HepG2 (cell line): ENCODE measurements at regions not wholly inside any gene's neighbourhood (a gene's known extent, or its start where the extent isn't known, plus 50 kb on each side); places are given as distances from the start of the nearest gene placed in this dataset.
A peak's percentile ranks its signal among the peaks of the same experiment; 100 is the strongest.

Experiments
- DNMT3B ChIP-seq: conservative IDR thresholded peaks from 2 replicates; pipeline ENCODE4 v1.6.1; 2016; ENCODE audit warnings: missing biosample characterization, control low read depth
- ERF ChIP-seq: IDR thresholded peaks from 2 replicates; pipeline ENCODE4 v1.6.1; 2018; ENCODE audit warnings: missing biosample characterization, missing genetic modification reagents
- ETV5 ChIP-seq: IDR thresholded peaks from 2 replicates; pipeline ENCODE4 v1.6.1; 2018; ENCODE audit warnings: missing biosample characterization, missing genetic modification reagents, inconsistent platforms, borderline replicate concordance
- FOXA1 ChIP-seq, 2 experiments: fragments of 450-650 bp in 1 of 2; sonication (generic) in 1 of 2; formaldehyde crosslinking in 1 of 2; IDR thresholded peaks; 2 replicates each; pipeline versions ENCODE4 v1.4.0 to v1.6.1; 2016 to 2020; ENCODE audit warnings: missing genetic modification reagents in 1 of 2
- HDAC2 ChIP-seq: sonication (generic); formaldehyde crosslinking; IDR thresholded peaks from 2 replicates; pipeline ENCODE4 v1.4.0; 2020; ENCODE audit warnings: missing genetic modification reagents
- HDAC6 ChIP-seq: fragments of 200-600 bp; sonication (generic); IDR thresholded peaks from 2 replicates; pipeline ENCODE4 v1.7.0; 2017; ENCODE audit warnings: mild to moderate bottlenecking, antibody characterized with exemption, low read length, low read depth
- HNF4G ChIP-seq, 2 experiments: sonication (generic) in 1 of 2; formaldehyde crosslinking in 1 of 2; IDR thresholded peaks; 2 replicates each; pipeline versions ENCODE4 v1.4.0 to v1.6.1; 2011 to 2020; ENCODE audit warnings: borderline replicate concordance in 2 of 2, low read depth in 2 of 2, mild to moderate bottlenecking in 2 of 2, low read length in 1 of 2, missing genetic modification reagents in 1 of 2, moderate library complexity in 1 of 2
- JUNB ChIP-seq: sonication (generic); formaldehyde crosslinking; IDR thresholded peaks from 2 replicates; pipeline ENCODE4 v1.8.0; 2022; ENCODE audit warnings: missing genetic modification reagents, mild to moderate bottlenecking, borderline replicate concordance
- MEF2D ChIP-seq: sonication (generic); formaldehyde crosslinking; IDR thresholded peaks from 2 replicates; pipeline ENCODE4 v1.5.1; 2020; ENCODE audit warnings: mild to moderate bottlenecking, missing genetic modification reagents
- NFIC ChIP-seq: IDR thresholded peaks from 2 replicates; pipeline ENCODE4 v1.6.1; 2012; ENCODE audit warnings: mild to moderate bottlenecking, low read length, inconsistent platforms
- PAXIP1 ChIP-seq: sonication (generic); formaldehyde crosslinking; conservative IDR thresholded peaks from 2 replicates; pipeline ENCODE4 v1.4.0; 2020; ENCODE audit warnings: mild to moderate bottlenecking, missing genetic modification reagents, moderate library complexity
- POGZ ChIP-seq: sonication (generic); formaldehyde crosslinking; IDR thresholded peaks from 2 replicates; pipeline ENCODE4 v1.4.0; 2020; ENCODE audit warnings: mild to moderate bottlenecking, missing genetic modification reagents
- SOX5 ChIP-seq: IDR thresholded peaks from 2 replicates; pipeline ENCODE4 v1.6.1; 2016; ENCODE audit warnings: borderline replicate concordance
- TSC22D2 ChIP-seq: sonication (generic); formaldehyde crosslinking; IDR thresholded peaks from 2 replicates; pipeline ENCODE4 v1.5.1; 2020; ENCODE audit warnings: missing genetic modification reagents, mild to moderate bottlenecking, borderline replicate concordance
- ZKSCAN8 ChIP-seq: IDR thresholded peaks from 2 replicates; pipeline ENCODE4 v1.6.1; 2016; ENCODE audit warnings: borderline replicate concordance, missing genetic modification reagents, missing compliant biosample characterization
- ZNF224 ChIP-seq: sonication (generic); formaldehyde crosslinking; IDR thresholded peaks from 2 replicates; pipeline ENCODE4 v1.5.0; 2020; ENCODE audit warnings: mild to moderate bottlenecking, missing genetic modification reagents
- ZNF597 ChIP-seq: sonication (generic); formaldehyde crosslinking; IDR thresholded peaks from 2 replicates; pipeline ENCODE4 v1.5.0; 2020; ENCODE audit warnings: missing genetic modification reagents
- TF ChIP-seq, protein P1 (sequence below): sonication (generic); formaldehyde crosslinking; IDR thresholded peaks from 2 replicates; pipeline ENCODE4 v1.8.1; 2022; ENCODE audit warnings: low read depth, mild to moderate bottlenecking, missing genetic modification reagents
- TF ChIP-seq, protein P2 (sequence below): sonication (generic); formaldehyde crosslinking; IDR thresholded peaks from 2 replicates; pipeline ENCODE4 v1.8.0; 2022; ENCODE audit warnings: mild to moderate bottlenecking, missing genetic modification reagents
- TF ChIP-seq, protein P3 (sequence below), 2 experiments: fragments of 450-650 bp in 1 of 2; sonication (generic) in 1 of 2; formaldehyde crosslinking; IDR thresholded peaks; 2 replicates each; pipeline versions ENCODE4 v1.5.0 to v1.8.0; 2020 to 2022; ENCODE audit warnings: mild to moderate bottlenecking in 1 of 2, missing genetic modification reagents in 1 of 2

DNA sequence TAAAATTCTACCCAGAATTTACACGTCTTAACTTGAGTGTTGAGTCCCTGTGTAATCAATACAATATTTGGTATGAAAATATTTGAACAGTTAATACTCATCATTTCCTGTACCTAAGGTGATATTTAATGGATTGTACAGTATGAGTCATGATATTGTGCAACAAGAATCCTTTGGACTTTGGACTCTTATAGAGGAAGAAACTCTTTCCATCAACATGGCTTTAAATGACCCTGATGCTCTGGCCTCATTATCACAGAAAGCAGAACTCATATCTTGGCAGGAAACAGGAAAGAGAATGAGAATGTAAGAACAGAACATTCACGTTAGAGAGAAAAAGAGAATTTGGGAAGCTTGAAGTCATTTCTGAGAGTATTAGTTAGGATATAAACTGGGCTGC is 168.8 kb upstream of the B3GALT2 start (continued):
- TF ChIP-seq, protein P1, sequence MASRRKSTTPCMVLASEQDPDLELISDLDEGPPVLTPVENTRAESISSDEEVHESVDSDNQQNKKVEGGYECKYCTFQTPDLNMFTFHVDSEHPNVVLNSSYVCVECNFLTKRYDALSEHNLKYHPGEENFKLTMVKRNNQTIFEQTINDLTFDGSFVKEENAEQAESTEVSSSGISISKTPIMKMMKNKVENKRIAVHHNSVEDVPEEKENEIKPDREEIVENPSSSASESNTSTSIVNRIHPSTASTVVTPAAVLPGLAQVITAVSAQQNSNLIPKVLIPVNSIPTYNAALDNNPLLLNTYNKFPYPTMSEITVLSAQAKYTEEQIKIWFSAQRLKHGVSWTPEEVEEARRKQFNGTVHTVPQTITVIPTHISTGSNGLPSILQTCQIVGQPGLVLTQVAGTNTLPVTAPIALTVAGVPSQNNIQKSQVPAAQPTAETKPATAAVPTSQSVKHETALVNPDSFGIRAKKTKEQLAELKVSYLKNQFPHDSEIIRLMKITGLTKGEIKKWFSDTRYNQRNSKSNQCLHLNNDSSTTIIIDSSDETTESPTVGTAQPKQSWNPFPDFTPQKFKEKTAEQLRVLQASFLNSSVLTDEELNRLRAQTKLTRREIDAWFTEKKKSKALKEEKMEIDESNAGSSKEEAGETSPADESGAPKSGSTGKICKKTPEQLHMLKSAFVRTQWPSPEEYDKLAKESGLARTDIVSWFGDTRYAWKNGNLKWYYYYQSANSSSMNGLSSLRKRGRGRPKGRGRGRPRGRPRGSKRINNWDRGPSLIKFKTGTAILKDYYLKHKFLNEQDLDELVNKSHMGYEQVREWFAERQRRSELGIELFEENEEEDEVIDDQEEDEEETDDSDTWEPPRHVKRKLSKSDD (CRISPR knock-in tag): no peak
- TF ChIP-seq SOX5 (CRISPR knock-in tag) (peak; percentile 66; the same call in 1 of the 2 replicates), FOXA1 (IDR thresholded peaks at IDR 0.05) (0 out of 2 replicates have a peak, but pooled peaks have one; percentile 43), FOXA1 (CRISPR knock-in tag; IDR thresholded peaks at IDR 0.05) (peak; percentile 42; the same call in 1 of the 2 replicates), ZNF224 (CRISPR knock-in tag) (no peak), POGZ (peak; percentile 57; the same call in 1 of the 2 replicates), ZKSCAN8 (0 out of 2 replicates have a peak, but pooled peaks have one; percentile 25), TSC22D2 (CRISPR knock-in tag) (no peak), HNF4G (IDR thresholded peaks at IDR 0.05; ENCODE audit: borderline replicate concordance, low read depth, low read length) (peak; percentile 59; the same call in 1 of the 2 replicates), HNF4G (CRISPR knock-in tag; IDR thresholded peaks at IDR 0.05; ENCODE audit: borderline replicate concordance, low read depth) (no peak), JUNB (CRISPR knock-in tag) (peak; percentile 90), NFIC (peak; percentile 65; the same call in 1 of the 2 replicates), ERF (CRISPR knock-in tag) (no peak), PAXIP1 (CRISPR knock-in tag) (peak; percentile 76), DNMT3B (CRISPR knock-in tag) (0 out of 2 replicates have a peak, but pooled peaks have one; percentile 45), ZNF597 (no peak), HDAC6 (no peak), ETV5 (CRISPR knock-in tag) (peak; percentile 46; the same call in 1 of the 2 replicates), MEF2D (CRISPR knock-in tag) (no peak), HDAC2 (CRISPR knock-in tag) (0 out of 2 replicates have a peak, but pooled peaks have one; percentile 35)
- TF ChIP-seq, protein P2, sequence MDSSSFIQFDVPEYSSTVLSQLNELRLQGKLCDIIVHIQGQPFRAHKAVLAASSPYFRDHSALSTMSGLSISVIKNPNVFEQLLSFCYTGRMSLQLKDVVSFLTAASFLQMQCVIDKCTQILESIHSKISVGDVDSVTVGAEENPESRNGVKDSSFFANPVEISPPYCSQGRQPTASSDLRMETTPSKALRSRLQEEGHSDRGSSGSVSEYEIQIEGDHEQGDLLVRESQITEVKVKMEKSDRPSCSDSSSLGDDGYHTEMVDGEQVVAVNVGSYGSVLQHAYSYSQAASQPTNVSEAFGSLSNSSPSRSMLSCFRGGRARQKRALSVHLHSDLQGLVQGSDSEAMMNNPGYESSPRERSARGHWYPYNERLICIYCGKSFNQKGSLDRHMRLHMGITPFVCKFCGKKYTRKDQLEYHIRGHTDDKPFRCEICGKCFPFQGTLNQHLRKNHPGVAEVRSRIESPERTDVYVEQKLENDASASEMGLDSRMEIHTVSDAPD: no peak
- TF ChIP-seq, protein P3, sequence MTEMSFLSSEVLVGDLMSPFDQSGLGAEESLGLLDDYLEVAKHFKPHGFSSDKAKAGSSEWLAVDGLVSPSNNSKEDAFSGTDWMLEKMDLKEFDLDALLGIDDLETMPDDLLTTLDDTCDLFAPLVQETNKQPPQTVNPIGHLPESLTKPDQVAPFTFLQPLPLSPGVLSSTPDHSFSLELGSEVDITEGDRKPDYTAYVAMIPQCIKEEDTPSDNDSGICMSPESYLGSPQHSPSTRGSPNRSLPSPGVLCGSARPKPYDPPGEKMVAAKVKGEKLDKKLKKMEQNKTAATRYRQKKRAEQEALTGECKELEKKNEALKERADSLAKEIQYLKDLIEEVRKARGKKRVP (CRISPR knock-in tag; IDR thresholded peaks at IDR 0.05): 0 out of 4 replicates have a peak, but pooled peaks of 1 of the 2 experiments have one; percentile 19
